GM18502 (cell line): ENCODE measurements at regions not wholly inside any gene's neighbourhood (a gene's known extent, or its start where the extent isn't known, plus 50 kb on each side); places are given as distances from the start of the nearest gene placed in this dataset.
"Not testable (repeated sequence)": the region's sequence is repeated elsewhere in the genome, so short reads cannot be mapped to it uniquely, and the experiment has no call there.

ENCODE experiments used
- ATAC-seq: cut with Tn5 transposase; IDR thresholded peaks from one replicate; pipeline ENCODE4 v1.9.1; 2021; ENCODE audit warnings: mild to moderate bottlenecking; ENCODE audit not compliant: unreplicated experiment, poor library complexity

DNA sequence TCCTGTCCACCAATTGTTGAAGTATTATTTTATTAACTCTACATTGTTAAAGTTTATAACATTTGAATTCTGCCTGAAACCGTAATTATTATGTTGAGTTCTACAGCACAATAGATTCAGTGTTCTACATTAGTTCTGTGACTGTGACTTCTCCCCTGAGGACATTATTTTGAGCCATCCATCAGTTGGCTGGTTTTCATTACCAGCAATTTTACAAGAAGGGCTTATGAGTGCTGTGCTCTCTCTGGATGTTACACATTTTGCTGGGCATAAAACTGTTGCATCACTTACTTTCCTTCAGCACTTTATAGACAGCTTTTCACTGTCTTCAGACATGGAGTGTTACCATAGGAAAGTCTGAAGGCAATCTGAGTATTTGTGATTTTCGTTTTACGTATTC is 118.2 kb upstream of the KITLG start:
- ATAC-seq, result no peak

DNA sequence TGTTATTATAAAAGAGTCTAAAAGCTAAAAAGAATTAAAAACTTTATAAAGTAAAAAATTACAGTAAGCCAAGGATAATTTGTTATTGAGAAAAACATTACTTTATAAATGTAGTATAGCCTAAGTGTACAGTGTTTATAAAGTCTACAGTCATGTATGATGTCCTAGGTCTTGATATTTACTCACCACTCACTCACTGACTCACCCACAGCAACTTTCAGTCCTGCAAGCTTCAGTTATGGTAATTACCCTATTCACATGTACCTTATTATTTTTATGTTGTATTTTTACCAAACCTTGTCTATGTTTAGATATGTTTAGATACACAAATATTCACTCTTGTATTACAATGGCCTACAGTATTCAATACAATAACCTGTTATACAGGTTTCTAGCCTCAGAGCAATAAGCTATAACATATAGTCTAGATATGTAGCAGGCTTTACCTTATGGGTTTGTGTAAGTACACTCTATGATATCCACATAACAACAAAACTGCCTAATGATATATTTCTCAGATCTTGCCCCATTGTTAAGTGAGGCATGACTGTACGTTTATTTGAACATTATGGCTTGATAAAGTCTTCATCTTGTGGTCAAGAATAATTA is 113.7 kb upstream of the KITLG start:
- ATAC-seq, result no peak

DNA sequence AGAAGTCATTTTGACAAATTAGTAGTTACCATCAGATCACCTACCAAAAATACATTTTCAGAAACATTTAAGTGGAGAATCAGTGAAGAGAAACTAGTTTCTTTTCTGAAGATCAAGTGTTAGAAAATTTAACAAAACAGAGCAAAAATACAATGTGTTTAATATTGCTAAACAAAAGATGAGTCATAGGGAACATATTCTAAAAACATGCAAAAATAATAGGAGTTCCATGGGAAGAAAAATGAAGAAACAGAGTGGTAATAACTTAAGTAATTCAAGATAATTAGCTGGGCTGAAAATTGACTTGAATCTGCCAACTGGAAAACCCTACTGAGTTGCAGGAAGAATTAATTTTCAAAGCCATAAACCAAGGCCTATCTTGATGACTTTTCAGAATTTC is 111.5 kb upstream of the KITLG start:
- ATAC-seq, result no peak

DNA sequence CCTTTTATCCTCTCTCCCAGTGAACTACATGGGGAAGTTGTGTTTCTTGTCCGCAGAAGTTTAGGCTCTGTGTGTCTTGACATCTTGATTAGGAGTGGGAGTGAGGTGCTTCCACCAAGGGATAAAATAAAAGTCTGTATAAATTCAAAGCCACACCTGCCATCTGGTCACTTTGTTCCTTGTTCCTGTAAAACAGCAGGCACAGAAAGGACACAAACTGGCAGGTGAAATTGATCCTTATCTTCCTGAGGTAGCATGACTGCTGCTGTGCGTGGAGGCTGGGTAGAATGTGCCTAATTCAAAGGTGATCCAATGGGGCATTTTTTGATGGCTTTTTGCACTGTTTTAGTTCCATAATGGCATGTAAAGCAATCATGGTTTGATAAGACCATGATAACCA is 104.3 kb upstream of the KITLG start:
- no peak for ATAC-seq

DNA sequence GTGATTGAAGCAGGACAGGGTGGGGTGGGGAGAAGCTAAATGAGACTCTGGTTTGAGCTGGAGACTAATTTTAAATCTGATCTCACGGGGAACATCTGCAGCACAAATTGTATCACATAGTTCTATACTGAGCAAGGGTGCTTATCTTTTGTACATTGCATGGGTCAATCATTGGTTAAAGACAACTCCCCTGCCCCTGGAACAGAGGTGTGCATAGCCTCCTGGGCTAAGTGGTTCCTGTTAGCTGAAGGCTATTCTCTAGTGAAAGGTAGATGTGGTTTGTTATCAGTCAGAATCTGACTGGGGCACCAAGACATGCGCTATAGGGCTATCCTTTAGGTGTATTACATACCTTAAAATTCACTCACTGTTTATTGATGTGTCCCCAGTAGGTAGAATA is 103.9 kb upstream of the KITLG start:
- no peak for ATAC-seq

DNA sequence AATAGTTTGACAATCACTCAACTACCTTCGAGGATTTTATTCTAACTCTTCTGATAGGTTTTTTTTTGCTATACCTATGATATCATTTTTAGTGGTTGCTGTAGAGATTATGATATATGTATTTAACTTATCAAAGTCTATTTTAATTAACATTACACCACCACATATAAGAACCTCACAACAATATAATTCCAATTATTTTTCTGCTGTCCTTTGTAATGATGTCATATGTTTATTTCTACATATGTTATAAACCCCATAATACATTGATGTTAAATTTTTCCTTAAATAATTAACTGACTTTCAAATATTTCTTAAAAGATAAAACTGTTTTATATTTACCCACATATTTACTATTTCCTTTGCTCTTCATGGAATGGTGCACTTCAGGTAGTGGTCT is 103.4 kb upstream of the KITLG start:
- ATAC-seq, result no peak

DNA sequence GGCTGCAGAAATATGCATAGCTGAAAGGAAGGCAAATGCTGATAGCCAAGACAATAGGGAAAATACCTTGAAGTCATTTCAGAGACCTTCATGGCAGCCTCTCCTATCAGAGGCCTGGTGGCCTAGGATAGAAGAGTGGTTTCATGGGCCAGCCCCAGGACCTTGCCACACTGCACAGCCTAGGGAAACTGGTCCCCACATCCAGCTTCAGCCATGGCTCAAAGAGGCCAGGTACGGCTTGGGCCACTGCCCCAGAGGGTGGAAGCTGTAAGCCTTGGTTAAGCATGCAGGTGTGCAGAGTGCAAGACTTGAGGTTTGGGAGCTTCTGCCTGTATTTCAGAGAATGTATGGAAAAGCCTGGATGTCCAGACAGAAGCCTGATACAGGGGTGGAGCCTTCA is 101.0 kb upstream of the KITLG start:
- ATAC-seq, result no peak

DNA sequence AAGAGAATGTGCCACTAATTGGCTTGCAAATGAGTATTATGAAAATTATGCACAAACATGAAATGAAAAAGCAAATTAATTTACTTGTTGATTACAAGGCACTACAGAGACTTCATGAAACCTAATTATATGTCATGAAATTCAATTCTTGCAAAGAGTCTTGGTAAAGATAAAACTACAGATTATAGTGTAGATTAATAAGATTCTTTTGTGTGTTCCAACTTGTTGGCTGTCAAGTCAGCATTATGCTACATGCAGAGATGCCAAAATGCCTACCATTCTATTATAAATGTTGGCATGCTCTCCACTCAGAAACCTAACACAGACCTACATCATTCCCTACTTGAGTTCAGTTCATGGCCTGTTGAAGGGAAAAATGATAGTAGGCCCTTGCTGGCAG is 97.2 kb upstream of the KITLG start:
- ATAC-seq, result no peak

DNA sequence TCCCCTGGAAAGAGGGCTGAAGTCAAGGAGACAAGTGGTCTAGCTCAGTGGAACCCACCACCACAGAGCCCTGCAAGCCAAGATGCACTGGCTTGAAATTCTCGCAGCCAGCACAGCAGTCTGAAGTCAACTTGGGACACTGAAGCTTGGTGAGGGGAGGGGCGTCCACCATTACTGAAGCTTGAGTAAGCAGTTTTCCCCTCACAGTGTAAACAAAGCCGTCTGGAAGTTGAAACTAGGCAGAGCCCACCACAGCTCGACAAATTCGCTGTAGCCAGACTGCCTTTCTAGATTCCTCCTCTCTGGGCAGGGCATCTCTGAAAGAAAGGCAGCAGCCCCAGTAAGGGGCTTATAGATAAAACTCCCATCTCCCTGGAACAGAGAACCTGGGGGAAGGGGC is 87.3 kb upstream of the KITLG start:
- not testable (repeated sequence) for ATAC-seq

DNA sequence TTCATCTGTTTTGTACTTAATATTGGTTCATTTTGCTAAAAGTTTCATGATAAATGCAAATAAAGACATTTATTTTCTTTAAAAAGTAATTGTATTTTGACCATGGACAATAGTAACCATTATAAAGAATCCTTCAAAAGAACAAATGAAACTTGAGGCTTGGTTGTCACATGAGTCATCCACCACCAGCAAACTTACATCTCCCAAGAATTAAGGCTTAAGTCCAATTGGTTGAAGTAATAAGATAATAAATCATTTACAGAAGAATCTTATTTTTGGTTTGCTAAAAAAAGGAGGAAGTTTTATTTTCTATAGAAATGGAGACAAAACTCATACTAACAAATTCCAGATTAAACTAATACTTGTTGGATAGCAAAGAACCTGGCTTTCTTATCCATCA is 84.8 kb upstream of the KITLG start:
- ATAC-seq, result no peak

DNA sequence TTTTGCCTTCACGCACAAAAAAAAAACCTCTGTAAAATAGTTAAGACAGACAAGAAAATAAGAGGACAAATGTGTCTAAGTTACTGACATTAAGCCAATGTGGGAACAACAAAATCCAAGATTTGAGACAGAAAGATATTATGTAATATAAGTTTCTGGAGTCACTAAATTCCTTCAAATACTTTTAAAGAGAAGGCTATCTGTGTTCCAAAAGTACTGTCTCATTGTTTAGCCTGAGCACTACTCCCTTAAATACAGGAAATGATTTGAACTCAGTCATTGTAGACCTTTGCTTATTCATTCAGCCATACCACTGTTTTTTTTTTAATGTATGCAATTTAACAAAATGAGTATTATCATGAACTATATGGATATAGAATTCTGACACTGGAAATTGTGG is 82.7 kb upstream of the KITLG start:
- ATAC-seq, result no peak

DNA sequence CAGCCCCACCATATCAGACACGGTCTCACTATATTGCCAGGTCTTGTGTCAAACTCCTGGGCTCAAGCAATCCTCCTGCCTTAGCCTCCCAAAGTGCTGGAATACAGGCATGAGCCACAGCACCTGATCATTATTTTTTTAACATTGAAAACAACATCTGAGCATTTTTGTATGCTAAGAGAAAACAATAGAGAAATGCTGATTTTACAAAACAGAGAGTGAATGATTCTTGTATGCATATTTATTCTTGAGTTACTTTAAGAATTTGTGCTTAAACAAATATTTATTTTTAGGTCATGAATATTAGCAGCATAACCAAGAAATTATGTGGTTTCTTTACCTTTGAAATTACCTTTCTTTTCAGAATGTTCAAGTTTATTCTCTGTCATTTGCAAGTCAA is 81.8 kb upstream of the KITLG start:
- no peak for ATAC-seq

DNA sequence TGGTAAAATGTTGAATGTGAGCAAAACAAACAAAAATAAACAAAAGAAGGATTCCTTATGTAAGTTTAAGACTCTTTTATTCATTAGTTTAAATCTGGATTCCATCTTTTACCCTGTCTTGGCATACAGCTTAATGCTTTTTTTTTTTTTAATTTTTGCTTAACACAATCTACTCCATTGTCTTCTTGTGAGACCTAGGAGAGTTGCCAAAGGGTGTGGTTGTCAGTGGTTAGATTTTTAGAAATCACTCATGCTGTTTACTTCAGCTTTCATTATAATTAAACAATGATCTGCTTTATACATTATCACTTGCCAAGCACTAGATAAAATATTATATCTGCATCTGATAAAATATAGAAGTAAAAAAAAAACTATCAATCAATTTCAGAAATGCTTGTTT is 77.7 kb upstream of the KITLG start:
- no peak for ATAC-seq

DNA sequence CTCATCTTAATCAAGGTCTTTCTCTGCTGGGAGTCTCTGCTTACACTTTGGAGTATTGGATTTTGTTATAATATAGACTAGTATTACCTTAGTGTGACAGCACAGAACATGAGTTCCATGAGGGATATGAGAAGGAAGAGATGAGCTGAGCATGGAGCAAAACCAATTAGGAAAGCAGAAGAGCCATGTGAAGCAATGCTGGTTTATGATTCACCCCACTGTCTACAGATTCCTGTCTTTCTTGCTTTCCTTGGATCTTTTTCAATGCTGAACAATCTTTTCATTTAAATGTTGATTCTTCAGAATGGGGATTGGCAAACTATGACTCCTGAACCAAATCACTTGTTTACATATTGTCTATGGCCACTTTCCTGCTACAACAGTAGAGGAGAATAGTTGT is 70.4 kb upstream of the KITLG start:
- no peak for ATAC-seq

DNA sequence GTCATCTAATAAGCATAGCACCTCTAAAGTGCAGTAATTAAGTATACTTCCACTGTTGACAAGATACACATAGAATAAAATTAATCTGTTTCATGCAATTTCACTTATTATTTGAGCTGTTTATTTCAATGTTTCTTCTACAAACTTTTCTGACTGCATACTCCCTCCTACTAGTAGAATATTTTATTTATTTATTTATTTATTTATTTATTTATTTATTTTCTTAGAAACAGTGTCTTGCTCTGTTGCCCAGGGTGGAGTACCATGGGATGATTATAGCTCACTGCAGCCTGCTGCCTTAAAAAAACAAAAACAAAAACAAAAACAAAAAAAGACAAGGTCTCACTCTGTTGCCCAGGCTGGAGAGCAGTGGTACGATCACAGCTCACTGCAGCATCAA is 68.4 kb upstream of the KITLG start:
- no peak for ATAC-seq

DNA sequence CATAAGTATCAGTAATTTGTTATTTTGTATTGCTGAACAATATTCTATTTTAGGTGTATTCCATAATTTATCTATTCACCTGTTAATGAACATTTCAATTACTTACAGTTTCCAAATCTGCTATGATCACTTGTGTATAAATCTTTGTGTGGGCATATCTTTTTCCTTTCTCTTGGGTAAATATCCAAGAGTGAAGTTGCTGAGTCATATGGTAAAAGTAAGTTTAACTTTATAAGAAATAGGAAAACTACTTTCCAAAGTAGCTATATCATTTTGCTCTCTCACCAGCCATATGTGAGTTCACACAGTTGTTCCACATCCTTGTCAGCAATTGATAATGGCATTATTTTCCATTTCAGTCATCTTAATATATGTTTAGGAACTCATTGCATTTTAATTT is 66.6 kb upstream of the KITLG start:
- no peak for ATAC-seq

DNA sequence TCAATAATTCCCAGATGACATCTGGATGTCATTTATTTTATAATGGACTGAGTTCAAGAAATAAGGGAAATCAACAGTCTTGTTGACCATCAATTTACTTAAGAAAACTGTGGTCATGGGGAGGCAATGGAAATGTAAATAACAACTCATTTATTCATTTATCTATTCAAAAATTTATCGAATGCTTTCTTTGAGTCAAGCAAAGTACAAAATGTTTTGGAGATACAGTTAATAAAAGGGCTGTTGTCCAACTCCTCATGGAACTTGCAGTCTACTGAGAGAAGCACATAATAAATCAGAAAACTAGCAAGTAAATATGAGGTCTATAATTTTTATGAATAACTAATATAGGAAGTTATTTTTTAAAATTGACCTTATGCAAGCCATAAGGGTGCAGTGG is 65.5 kb upstream of the KITLG start:
- ATAC-seq, result no peak

DNA sequence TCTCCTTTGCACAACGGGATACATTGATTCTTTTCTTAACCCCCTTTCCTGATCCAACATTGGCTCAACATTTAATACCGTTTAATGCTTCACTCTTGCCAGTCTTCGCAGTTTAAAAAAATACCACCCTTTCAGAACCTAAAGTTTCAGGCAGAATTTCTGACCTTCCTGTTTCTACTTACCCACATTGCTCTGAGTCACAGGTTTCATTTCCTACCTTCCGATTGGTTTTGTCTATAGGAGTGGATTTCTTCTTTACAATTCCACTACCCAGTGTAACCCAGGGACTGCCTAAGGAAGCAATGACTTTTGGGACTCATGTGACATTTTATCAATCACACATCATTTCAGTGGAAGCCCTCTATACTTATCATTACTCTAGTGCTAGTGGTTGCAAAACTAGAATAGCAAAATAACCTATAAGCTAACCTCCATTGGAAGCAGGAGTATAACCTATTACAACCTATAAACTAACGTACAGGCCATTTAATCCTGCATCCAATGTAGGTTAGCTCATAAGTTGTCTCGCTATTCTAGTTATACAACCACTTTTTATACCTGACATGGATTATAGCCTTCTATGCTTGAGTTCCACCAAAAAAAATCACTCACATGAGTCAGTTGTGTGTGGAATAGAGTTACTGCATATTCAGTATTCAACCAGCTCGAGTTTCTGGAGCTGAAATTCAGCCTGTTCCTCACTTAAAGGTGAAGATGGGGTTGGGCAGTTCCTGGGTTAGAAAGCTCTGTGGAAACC is 64.9 kb upstream of the KITLG start:
- ATAC-seq, result no peak

DNA sequence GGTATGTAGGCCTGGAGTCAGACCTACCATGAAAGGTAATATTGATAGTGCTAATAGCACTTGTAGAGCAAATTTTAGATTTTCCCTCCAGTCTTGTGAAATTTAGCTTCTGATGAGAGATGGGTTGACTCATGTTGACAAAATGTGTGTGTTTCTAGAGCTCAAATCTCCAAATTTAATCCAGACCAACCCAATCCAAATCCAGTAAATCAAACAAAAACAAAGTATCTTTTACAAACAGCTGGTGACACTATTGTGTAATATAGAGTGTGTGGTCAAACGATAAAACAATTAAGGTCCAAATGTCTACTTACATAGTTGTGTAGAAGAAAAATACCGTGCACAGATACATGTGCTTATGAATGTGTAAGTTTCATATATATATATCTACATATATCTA is 63.4 kb upstream of the KITLG start:
- ATAC-seq, result no peak

DNA sequence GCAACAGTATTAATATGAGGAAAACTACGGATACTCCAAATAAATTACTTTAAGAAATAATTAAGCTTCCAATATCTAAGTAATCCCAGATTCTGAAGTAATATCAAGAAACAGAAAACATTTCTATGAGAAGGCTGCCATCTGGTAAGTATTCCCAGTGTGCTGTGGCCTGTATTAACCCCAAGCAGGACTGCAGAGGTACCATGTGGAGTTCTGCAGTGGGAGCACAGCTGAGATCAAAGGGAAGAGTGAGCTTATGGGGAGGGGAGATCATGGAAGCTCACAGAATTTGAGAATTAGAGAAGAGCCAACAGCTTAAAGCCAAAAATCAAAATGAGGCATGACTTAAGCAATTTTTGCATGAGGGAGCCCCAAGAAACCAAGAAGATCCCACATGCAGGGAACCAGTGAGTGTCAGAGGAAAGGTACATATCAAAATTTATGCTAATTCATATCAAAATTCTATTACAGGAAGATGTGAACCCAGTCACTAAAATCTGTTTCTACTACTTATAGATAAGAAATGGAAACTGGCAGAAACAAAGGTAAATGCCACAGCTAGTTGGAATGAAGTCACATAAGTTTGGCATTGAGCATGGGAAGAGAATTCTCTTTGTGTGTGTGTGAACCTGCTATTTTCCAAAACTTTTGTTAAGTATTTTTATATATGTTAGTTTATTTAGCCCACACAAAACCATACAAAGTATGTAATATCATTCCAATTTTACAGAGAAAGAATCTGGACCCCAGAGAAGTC is 62.6 kb upstream of the KITLG start:
- no peak for ATAC-seq

DNA sequence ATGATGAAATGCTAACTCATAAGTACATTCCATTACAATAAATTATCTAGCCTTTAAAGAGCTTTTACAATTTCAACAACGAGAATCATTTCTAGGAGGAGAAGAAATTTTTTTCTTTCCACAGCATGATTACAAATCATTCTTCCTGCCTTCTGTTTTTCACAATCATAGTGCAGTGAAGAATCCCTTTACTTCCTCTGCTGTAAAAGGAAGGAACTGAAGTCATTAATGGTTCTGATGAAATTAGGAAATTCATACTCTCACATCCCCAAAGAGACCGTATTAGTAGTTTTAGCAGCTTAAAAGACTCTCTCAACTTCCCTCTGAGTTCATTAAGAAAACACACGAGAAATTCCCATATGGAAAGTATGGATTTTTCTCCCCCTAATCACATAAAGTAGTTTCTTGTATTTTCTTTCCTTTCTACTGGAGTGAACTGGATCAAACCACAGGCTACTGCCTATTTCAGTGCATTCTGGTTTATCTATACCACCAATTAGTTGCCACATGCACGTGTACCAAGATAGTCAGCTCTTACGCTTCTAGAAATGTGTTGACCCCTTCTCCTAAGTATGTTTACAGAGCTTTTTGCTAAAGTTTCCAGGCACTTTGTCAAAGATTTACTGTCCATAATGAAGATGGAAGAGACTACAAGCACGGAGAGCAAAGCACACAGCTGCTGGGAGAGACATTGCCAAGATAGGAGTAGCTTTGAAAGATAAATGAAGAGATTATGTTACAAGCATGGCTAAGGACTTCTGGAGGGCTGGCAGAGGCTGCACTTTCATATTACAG is 58.9 kb upstream of the KITLG start:
- no peak for ATAC-seq
